HL-60 (cell line): ENCODE measurements at regions not wholly inside any gene's neighbourhood (a gene's known extent, or its start where the extent isn't known, plus 50 kb on each side); places are given as distances from the start of the nearest gene placed in this dataset.

Source experiments
- DNase-seq, 2 experiments: peaks; one replicate each; pipeline ENCODE4 v3.0.0-alpha.2; 2010 to 2020; ENCODE audit warnings: low read depth in 1 of 2, low spot score in 1 of 2
- H3K27ac ChIP-seq: fragments of 250-450 bp; sonication (Bioruptor Pico); replicated peaks from 2 replicates; pipeline ENCODE4 v1.5.1; 2020; ENCODE audit warnings: mild to moderate bottlenecking, moderate library complexity
- H3K27me3 ChIP-seq: fragments of 250-450 bp; sonication (Bioruptor Pico); 2 replicates; pipeline ENCODE4 v1.5.1; 2021; ENCODE audit warnings: mild to moderate bottlenecking, moderate library complexity; ENCODE audit not compliant: insufficient read depth, poor library complexity, severe bottlenecking
- H3K4me3 ChIP-seq: replicated peaks from 2 replicates; pipeline ENCODE4 v1.5.1; 2011; ENCODE audit warnings: mild to moderate bottlenecking, control low read depth, low read length; ENCODE audit not compliant: insufficient read depth
- CTCF ChIP-seq: IDR thresholded peaks from one replicate; pipeline ENCODE4 v1.5.1; 2011; ENCODE audit warnings: low read length, control low read depth, inconsistent platforms; ENCODE audit not compliant: insufficient read depth
- GABPA ChIP-seq: IDR thresholded peaks from 2 replicates; pipeline ENCODE4 v1.6.1; 2012; ENCODE audit warnings: low read depth
- POLR2AphosphoS5 ChIP-seq: IDR thresholded peaks from 2 replicates; pipeline ENCODE4 v1.6.1; 2012; ENCODE audit warnings: low read depth
- REST ChIP-seq: IDR thresholded peaks from 2 replicates; pipeline ENCODE4 v1.6.1; 2012; ENCODE audit warnings: low read depth; ENCODE audit not compliant: insufficient replicate concordance
- SPI1 ChIP-seq: IDR thresholded peaks from 2 replicates; pipeline ENCODE4 v1.6.1; 2012; ENCODE audit warnings: low read depth, mild to moderate bottlenecking, borderline replicate concordance

GRCh38 chr5:26012078-26012477, 1026.3 kb downstream of the CDH9 start:
- Histone ChIP-seq H3K4me3 (no peak overlapping the region), H3K27me3 (no peaks in the 10 kb centered on the region), H3K27ac (no peak overlapping the region)
- no peak for DNase-seq
- no peak for TF ChIP-seq POLR2AphosphoS5
- TF ChIP-seq REST = no peak
- no peak for TF ChIP-seq SPI1
- no peak for TF ChIP-seq CTCF
- TF ChIP-seq GABPA = no peak

- DNase-seq = no peak
- no peaks in the 10 kb centered on the region for H3K27me3 ChIP-seq
- no peak overlapping the region for H3K4me3 ChIP-seq
- TF ChIP-seq POLR2AphosphoS5 (no peak), REST (no peak), GABPA (no peak)
- H3K27ac ChIP-seq = no peak overlapping the region
Observed at GRCh38 chr5:26009742-26010141, 1028.6 kb downstream of the CDH9 start.

- DNase-seq = no peak
Observed at GRCh38 chr5:26003966-26004365, 1034.4 kb downstream of the CDH9 start.

More at GRCh38 chr5:26003966-26004365, 1034.4 kb downstream of the CDH9 start:
- no peak overlapping the region for H3K27ac ChIP-seq
- no peak overlapping the region for H3K4me3 ChIP-seq
- TF ChIP-seq SPI1 (no peak), GABPA (no peak), REST (no peak), CTCF (no peak), POLR2AphosphoS5 (no peak)
- no peaks in the 10 kb centered on the region for H3K27me3 ChIP-seq
